HepG2 (cell line): ENCODE measurements at regions not wholly inside any gene's neighbourhood (a gene's known extent, or its start where the extent isn't known, plus 50 kb on each side); places are given as distances from the start of the nearest gene placed in this dataset.

Source experiments
- ATAC-seq: fragments of 200-7000 bp; cut with Tn5 transposase; 3 replicates; pipeline ENCODE4 v1.9.1; 2020; ENCODE audit warnings: mild to moderate bottlenecking, moderate library complexity
- BruUV-seq: library from RNA; stranded (reverse); fragments of 400-500 nt; replicated peaks from 2 replicates; lab custom pipeline; 2021; lab: Mats Ljungman, UMichigan
- CTCF ChIA-PET: fragments of 300-600 bp; formaldehyde crosslinking; extraction: SDS; loops from one replicate; lab custom pipeline; 2021; ENCODE audit warnings: low total read pairs, inconsistent platforms, low intra/inter-chr PET ratio; lab: Yijun Ruan, JAX
- POLR2A ChIA-PET: fragments of 350-600 bp; sonication (Branson Sonifier 250); formaldehyde crosslinking; loops from one replicate; lab custom pipeline; 2020; ENCODE audit warnings: antibody characterized with exemption, inconsistent platforms; lab: Yijun Ruan, JAX
- DNase-seq: peaks from one replicate; pipeline ENCODE4 v3.0.0-alpha.2; 2015; ENCODE audit warnings: low spot score
- FAIRE-seq: peaks from 3 replicates; lab custom pipeline; 2011; peaks lifted over from hg19 to GRCh38; lab: Jason Lieb, UNC
- H2AFZ ChIP-seq: one replicate; pipeline ENCODE4 v1.6.1; 2011; ENCODE audit warnings: low read length, inconsistent platforms
- H3K27ac ChIP-seq: fragments of 300-600 bp; 3 replicates; pipeline ENCODE4 v1.8.0; 2011; ENCODE audit warnings: mixed run types, mild to moderate bottlenecking, mixed read lengths, low read length, inconsistent platforms; ENCODE audit not compliant: insufficient read depth; ENCODE audit errors: extremely low read length
- H3K27me3 ChIP-seq, 2 experiments: fragments of 200-600 bp in 1 of 2; 2 replicates in 1 of 2; 3 replicates in 1 of 2; pipeline versions ENCODE4 v1.6.0 to v1.8.0; 2011; ENCODE audit warnings: low read length in 2 of 2, mild to moderate bottlenecking in 2 of 2, moderate library complexity in 2 of 2, inconsistent platforms in 1 of 2; ENCODE audit not compliant: insufficient read depth in 2 of 2, control insufficient read depth in 1 of 2
- H3K36me3 ChIP-seq, 2 experiments: fragments of 200-600 bp in 1 of 2; replicated peaks in 1 of 2; 2 replicates in 1 of 2; 3 replicates in 1 of 2; pipeline versions ENCODE4 v1.5.1 to v1.8.0; 2011; ENCODE audit warnings: low read length in 2 of 2, inconsistent platforms in 1 of 2; ENCODE audit not compliant: insufficient read depth in 2 of 2, control insufficient read depth in 1 of 2
- H3K4me1 ChIP-seq: 2 replicates; pipeline ENCODE4 v1.5.1; 2012; ENCODE audit warnings: low read length, inconsistent platforms; ENCODE audit not compliant: insufficient read depth
- H3K4me2 ChIP-seq: 2 replicates; pipeline ENCODE4 v1.6.0; 2011; ENCODE audit warnings: low read depth, low read length, inconsistent platforms
- H3K4me3 ChIP-seq, 3 experiments: fragments of 200-600 bp in 1 of 3; sonication (generic), shearing (Covaris generic) in 1 of 3; replicated peaks in 1 of 3; 2 replicates each; pipeline ENCODE4 v1.5.1; 2011 to 2016; ENCODE audit warnings: low read length in 3 of 3, inconsistent platforms in 2 of 3, low read depth in 2 of 3, mild to moderate bottlenecking in 2 of 3, control low read depth in 1 of 3, mixed read lengths in 1 of 3; ENCODE audit not compliant: insufficient read depth in 1 of 3
- H3K79me2 ChIP-seq: one replicate; pipeline ENCODE4 v1.6.1; 2011; ENCODE audit warnings: low read length, inconsistent platforms; ENCODE audit not compliant: insufficient read depth
- H3K9ac ChIP-seq: 2 replicates; pipeline ENCODE4 v1.6.0; 2011; ENCODE audit warnings: mild to moderate bottlenecking, low read depth, low read length, inconsistent platforms; ENCODE audit not compliant: insufficient read depth
- H3K9me3 ChIP-seq: 2 replicates; pipeline ENCODE4 v1.5.1; 2012; ENCODE audit warnings: mild to moderate bottlenecking, low read length
- H4K20me1 ChIP-seq: 2 replicates; pipeline ENCODE4 v1.6.0; 2011; ENCODE audit warnings: inconsistent platforms, mild to moderate bottlenecking, low read length, moderate library complexity; ENCODE audit not compliant: insufficient read depth
- HOXA5 ChIP-seq: sonication (generic); formaldehyde crosslinking; IDR thresholded peaks from 2 replicates; pipeline ENCODE4 v1.4.0; 2020; ENCODE audit warnings: missing genetic modification reagents
- SNAI1 ChIP-seq: sonication (generic); formaldehyde crosslinking; IDR thresholded peaks from 2 replicates; pipeline ENCODE4 v1.5.0; 2020; ENCODE audit warnings: mild to moderate bottlenecking, missing genetic modification reagents, borderline replicate concordance
- XBP1 ChIP-seq: sonication (generic); formaldehyde crosslinking; IDR thresholded peaks from 2 replicates; pipeline ENCODE4 v1.5.0; 2020; ENCODE audit warnings: missing genetic modification reagents
- ZBTB1 ChIP-seq: sonication (generic); formaldehyde crosslinking; IDR thresholded peaks from 2 replicates; pipeline ENCODE4 v1.4.0; 2020; ENCODE audit warnings: missing genetic modification reagents, borderline replicate concordance
- ZBTB20 ChIP-seq: sonication (generic); formaldehyde crosslinking; IDR thresholded peaks from 2 replicates; pipeline ENCODE4 v1.8.1; 2023; ENCODE audit warnings: missing genetic modification reagents, low read depth, mild to moderate bottlenecking, borderline replicate concordance
- ZNF460 ChIP-seq: sonication (generic); formaldehyde crosslinking; IDR thresholded peaks from 2 replicates; pipeline ENCODE4 v1.5.1; 2020; ENCODE audit warnings: missing genetic modification reagents, mild to moderate bottlenecking, borderline replicate concordance
- ZSCAN31 ChIP-seq: sonication (generic); formaldehyde crosslinking; IDR thresholded peaks from 2 replicates; pipeline ENCODE4 v1.5.0; 2020; ENCODE audit warnings: low read depth, mild to moderate bottlenecking, missing genetic modification reagents
- WGBS: methylation state at CpG from one replicate; pipeline ENCODE4 v1.1.6; 2017; ENCODE audit warnings: low lambda C conversion rate; 5-methylcytosine and 5-hydroxymethylcytosine counted together
- in situ Hi-C: cut with HindIII; loops from 2 replicates; pipeline ENCODE4 v1.10.0; 2017; ENCODE audit warnings: low pct_unique_long_range_greater_than_20kb; ENCODE audit not compliant: extremely low pct_ligation_motif_present
- intact Hi-C: fragments of 100-400 bp; cut with micrococcal nuclease; formaldehyde crosslinking; loops from one replicate; pipeline ENCODE4 v1.10.0; 2022; ENCODE audit not compliant: unreplicated experiment
- TF ChIP-seq, protein P1 (sequence below): IDR thresholded peaks from 2 replicates; pipeline ENCODE4 v1.6.1; 2016; ENCODE audit warnings: low read depth, missing genetic modification reagents, missing compliant biosample characterization
- TF ChIP-seq, protein P2 (sequence below): sonication (generic); formaldehyde crosslinking; IDR thresholded peaks from 2 replicates; pipeline ENCODE4 v1.8.0; 2022; ENCODE audit warnings: mild to moderate bottlenecking, missing genetic modification reagents, borderline replicate concordance
- TF ChIP-seq, protein P3 (sequence below): sonication (generic); formaldehyde crosslinking; IDR thresholded peaks from 2 replicates; pipeline ENCODE4 v1.8.0; 2022; ENCODE audit warnings: missing genetic modification reagents, mild to moderate bottlenecking, moderate library complexity, borderline replicate concordance
- TF ChIP-seq, protein P4 (sequence below), 2 experiments: sonication (generic) in 1 of 2; formaldehyde crosslinking in 1 of 2; IDR thresholded peaks; 2 replicates each; pipeline versions ENCODE4 v1.4.0 to v1.6.1; 2018 to 2020; ENCODE audit warnings: missing genetic modification reagents in 2 of 2, borderline replicate concordance in 1 of 2, low read depth in 1 of 2, mild to moderate bottlenecking in 1 of 2, missing biosample characterization in 1 of 2

DNA sequence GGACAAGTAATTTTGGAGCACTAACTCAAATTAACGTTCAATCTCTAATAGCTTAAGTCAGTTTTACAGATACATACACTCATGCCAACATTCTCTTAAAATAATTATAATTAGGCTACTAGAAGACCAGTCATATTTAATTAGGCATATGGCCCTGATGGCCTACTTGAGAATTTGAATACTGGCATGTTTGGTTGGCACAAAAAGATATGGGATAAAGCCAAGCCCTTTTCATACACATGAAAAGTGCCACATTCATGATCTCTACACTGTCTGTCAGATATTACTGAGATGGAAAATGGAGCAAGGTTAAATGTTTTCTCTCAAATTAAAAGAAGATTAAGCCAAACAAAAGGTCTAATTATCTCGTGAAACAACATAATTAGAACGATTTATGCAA lies 1091.0 kb downstream of the C4orf33 start (continued):
- TF ChIP-seq, protein P1, sequence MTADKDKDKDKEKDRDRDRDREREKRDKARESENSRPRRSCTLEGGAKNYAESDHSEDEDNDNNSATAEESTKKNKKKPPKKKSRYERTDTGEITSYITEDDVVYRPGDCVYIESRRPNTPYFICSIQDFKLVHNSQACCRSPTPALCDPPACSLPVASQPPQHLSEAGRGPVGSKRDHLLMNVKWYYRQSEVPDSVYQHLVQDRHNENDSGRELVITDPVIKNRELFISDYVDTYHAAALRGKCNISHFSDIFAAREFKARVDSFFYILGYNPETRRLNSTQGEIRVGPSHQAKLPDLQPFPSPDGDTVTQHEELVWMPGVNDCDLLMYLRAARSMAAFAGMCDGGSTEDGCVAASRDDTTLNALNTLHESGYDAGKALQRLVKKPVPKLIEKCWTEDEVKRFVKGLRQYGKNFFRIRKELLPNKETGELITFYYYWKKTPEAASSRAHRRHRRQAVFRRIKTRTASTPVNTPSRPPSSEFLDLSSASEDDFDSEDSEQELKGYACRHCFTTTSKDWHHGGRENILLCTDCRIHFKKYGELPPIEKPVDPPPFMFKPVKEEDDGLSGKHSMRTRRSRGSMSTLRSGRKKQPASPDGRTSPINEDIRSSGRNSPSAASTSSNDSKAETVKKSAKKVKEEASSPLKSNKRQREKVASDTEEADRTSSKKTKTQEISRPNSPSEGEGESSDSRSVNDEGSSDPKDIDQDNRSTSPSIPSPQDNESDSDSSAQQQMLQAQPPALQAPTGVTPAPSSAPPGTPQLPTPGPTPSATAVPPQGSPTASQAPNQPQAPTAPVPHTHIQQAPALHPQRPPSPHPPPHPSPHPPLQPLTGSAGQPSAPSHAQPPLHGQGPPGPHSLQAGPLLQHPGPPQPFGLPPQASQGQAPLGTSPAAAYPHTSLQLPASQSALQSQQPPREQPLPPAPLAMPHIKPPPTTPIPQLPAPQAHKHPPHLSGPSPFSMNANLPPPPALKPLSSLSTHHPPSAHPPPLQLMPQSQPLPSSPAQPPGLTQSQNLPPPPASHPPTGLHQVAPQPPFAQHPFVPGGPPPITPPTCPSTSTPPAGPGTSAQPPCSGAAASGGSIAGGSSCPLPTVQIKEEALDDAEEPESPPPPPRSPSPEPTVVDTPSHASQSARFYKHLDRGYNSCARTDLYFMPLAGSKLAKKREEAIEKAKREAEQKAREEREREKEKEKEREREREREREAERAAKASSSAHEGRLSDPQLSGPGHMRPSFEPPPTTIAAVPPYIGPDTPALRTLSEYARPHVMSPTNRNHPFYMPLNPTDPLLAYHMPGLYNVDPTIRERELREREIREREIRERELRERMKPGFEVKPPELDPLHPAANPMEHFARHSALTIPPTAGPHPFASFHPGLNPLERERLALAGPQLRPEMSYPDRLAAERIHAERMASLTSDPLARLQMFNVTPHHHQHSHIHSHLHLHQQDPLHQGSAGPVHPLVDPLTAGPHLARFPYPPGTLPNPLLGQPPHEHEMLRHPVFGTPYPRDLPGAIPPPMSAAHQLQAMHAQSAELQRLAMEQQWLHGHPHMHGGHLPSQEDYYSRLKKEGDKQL (CRISPR knock-in tag): no peak
- TF ChIP-seq, protein P2, sequence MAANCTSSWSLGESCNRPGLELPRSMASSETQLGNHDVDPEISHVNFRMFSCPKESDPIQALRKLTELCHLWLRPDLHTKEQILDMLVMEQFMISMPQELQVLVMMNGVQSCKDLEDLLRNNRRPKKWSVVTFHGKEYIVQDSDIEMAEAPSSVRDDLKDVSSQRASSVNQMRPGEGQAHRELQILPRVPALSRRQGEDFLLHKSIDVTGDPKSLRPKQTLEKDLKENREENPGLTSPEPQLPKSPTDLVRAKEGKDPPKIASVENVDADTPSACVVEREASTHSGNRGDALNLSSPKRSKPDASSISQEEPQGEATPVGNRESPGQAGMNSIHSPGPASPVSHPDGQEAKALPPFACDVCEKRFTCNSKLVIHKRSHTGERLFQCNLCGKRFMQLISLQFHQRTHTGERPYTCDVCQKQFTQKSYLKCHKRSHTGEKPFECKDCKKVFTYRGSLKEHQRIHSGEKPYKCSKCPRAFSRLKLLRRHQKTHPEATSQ: no peak
- no peak for TF ChIP-seq ZNF460 (CRISPR knock-in tag)
- no peak for TF ChIP-seq HOXA5 (CRISPR knock-in tag)
- TF ChIP-seq, all 625 proteins: peak for 0

DNA sequence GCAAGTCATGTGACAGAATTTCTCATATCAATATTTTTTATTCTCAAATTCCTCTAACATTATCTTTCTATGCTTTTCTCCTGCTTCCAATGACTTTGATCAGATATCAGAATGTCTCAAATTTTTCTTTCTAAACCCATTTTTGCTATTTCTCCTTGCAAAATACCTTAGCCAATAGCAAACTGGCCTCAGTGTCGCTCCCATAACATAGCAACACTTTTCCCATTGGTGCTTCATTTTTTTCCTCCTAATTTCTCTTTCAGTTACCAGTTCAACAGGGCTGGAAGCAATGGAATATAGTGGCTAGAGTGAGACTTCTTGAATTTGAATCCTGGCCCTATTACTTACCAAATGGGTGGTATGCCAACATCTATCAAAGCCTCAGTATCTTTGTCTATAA lies 1091.6 kb downstream of the C4orf33 start:
- FAIRE-seq: no peak
- TF ChIP-seq XBP1 (no peak), ZBTB1 (CRISPR knock-in tag) (no peak), SNAI1 (CRISPR knock-in tag) (no peak), ZBTB20 (no peak), ZSCAN31 (CRISPR knock-in tag) (no peak)
- TF ChIP-seq, protein P3, sequence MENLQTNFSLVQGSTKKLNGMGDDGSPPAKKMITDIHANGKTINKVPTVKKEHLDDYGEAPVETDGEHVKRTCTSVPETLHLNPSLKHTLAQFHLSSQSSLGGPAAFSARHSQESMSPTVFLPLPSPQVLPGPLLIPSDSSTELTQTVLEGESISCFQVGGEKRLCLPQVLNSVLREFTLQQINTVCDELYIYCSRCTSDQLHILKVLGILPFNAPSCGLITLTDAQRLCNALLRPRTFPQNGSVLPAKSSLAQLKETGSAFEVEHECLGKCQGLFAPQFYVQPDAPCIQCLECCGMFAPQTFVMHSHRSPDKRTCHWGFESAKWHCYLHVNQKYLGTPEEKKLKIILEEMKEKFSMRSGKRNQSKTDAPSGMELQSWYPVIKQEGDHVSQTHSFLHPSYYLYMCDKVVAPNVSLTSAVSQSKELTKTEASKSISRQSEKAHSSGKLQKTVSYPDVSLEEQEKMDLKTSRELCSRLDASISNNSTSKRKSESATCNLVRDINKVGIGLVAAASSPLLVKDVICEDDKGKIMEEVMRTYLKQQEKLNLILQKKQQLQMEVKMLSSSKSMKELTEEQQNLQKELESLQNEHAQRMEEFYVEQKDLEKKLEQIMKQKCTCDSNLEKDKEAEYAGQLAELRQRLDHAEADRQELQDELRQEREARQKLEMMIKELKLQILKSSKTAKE (CRISPR knock-in tag): no peak
- TF ChIP-seq, protein P4, sequence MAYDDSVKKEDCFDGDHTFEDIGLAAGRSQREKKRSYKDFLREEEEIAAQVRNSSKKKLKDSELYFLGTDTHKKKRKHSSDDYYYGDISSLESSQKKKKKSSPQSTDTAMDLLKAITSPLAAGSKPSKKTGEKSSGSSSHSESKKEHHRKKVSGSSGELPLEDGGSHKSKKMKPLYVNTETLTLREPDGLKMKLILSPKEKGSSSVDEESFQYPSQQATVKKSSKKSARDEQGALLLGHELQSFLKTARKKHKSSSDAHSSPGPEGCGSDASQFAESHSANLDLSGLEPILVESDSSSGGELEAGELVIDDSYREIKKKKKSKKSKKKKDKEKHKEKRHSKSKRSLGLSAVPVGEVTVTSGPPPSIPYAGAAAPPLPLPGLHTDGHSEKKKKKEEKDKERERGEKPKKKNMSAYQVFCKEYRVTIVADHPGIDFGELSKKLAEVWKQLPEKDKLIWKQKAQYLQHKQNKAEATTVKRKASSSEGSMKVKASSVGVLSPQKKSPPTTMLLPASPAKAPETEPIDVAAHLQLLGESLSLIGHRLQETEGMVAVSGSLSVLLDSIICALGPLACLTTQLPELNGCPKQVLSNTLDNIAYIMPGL (CRISPR knock-in tag; IDR thresholded peaks at IDR 0.05; ENCODE audit: borderline replicate concordance in 1 of 2, low read depth in 1 of 2): no peak

More for the DNA sequence above, 1091.6 kb downstream of the C4orf33 start:
- ChIA-PET CTCF (no interaction called here), POLR2A (no interaction called here)
- Histone ChIP-seq H3K9ac (no peak overlapping the region), H2AFZ (no peak overlapping the region), H3K4me3 (no peak overlapping the region), H3K27me3 (no peaks in the 10 kb centered on the region), H3K79me2 (no peaks in the 10 kb centered on the region), H3K4me2 (no peak overlapping the region), H3K36me3 (no peaks in the 10 kb centered on the region), H3K9me3 (no peaks in the 10 kb centered on the region), H3K27ac (no peak overlapping the region), H4K20me1 (no peaks in the 10 kb centered on the region), H3K4me1 (no peaks in the 10 kb centered on the region)
- no TSS peak for BruUV-seq
- WGBS: 0% methylated on average over 1 of the region's 1 CpG
- ATAC-seq (no peak), DNase-seq (no peak)
- intact Hi-C loops (no loop called here), in situ Hi-C loops (no loop called here)
